Peyer's patch (tissue), 4 donors: ENCODE measurements at regions not wholly inside any gene's neighbourhood (a gene's known extent, or its start where the extent isn't known, plus 50 kb on each side); places are given as distances from the start of the nearest gene placed in this dataset.

Experiments used
- DNase-seq, 3 donors: peaks; one replicate each; pipeline ENCODE4 v3.0.0-alpha.2; 2017 to 2019
- H3K27ac ChIP-seq, 4 donors: fragments of 200-600 bp; sonication (generic); one replicate each; pipeline ENCODE4 v1.5.1; 2016 to 2019
- H3K27me3 ChIP-seq, 2 donors: fragments of 200-600 bp; sonication (generic); one replicate each; pipeline ENCODE4 v1.5.1; 2019
- H3K36me3 ChIP-seq, 3 donors: fragments of 200-600 bp; sonication (generic); one replicate each; pipeline ENCODE4 v1.5.1; 2016 to 2019
- H3K4me1 ChIP-seq, 4 donors: fragments of 200-600 bp; sonication (generic); one replicate each; pipeline ENCODE4 v1.5.1; 2016 to 2019
- H3K4me3 ChIP-seq, 4 donors: fragments of 200-600 bp; sonication (generic); 1 replicate in 3 of 4; 2 replicates in 1 of 4; pipeline ENCODE4 v1.5.1; 2016 to 2019; ENCODE audit warnings: mild to moderate bottlenecking in 1 of 4
- H3K9me3 ChIP-seq, 4 donors: fragments of 200-600 bp; sonication (generic); one replicate each; pipeline ENCODE4 v1.5.1; 2016 to 2019; ENCODE audit warnings: mild to moderate bottlenecking in 1 of 4
- POLR2A ChIP-seq, 2 donors: fragments of 450-650 bp; IDR thresholded peaks; one replicate each; pipeline ENCODE4 v1.5.1; 2017; ENCODE audit warnings: antibody characterized with exemption in 2 of 2, mild to moderate bottlenecking in 2 of 2, moderate library complexity in 2 of 2
- TF ChIP-seq, protein P1 (sequence below), 6 experiments: fragments of 450-650 bp in 4 of 6; fragments of 200-600 bp in 2 of 6; sonication (generic) in 1 of 6; IDR thresholded peaks; one replicate each; pipeline ENCODE4 v1.5.1; 2017 to 2019; ENCODE audit warnings: antibody characterized with exemption in 6 of 6, mild to moderate bottlenecking in 3 of 6, moderate library complexity in 1 of 6

- no peak for TF ChIP-seq POLR2A (IDR thresholded peaks at IDR 0.05)
- TF ChIP-seq, protein P1, sequence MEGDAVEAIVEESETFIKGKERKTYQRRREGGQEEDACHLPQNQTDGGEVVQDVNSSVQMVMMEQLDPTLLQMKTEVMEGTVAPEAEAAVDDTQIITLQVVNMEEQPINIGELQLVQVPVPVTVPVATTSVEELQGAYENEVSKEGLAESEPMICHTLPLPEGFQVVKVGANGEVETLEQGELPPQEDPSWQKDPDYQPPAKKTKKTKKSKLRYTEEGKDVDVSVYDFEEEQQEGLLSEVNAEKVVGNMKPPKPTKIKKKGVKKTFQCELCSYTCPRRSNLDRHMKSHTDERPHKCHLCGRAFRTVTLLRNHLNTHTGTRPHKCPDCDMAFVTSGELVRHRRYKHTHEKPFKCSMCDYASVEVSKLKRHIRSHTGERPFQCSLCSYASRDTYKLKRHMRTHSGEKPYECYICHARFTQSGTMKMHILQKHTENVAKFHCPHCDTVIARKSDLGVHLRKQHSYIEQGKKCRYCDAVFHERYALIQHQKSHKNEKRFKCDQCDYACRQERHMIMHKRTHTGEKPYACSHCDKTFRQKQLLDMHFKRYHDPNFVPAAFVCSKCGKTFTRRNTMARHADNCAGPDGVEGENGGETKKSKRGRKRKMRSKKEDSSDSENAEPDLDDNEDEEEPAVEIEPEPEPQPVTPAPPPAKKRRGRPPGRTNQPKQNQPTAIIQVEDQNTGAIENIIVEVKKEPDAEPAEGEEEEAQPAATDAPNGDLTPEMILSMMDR (IDR thresholded peaks at IDR 0.05) = no peak
- H3K36me3 ChIP-seq = no peaks in the 10 kb centered on the region
- H3K9me3 ChIP-seq = no peaks in the 10 kb centered on the region
- no peak overlapping the region for H3K4me3 ChIP-seq
- no peak overlapping the region for H3K27ac ChIP-seq
- no peak for DNase-seq
- no peaks in the 10 kb centered on the region for H3K4me1 ChIP-seq
- no peaks in the 10 kb centered on the region for H3K27me3 ChIP-seq
Observed at GRCh38 chr13:83937579-83937978, 55.3 kb upstream of the SLITRK1 start.

GRCh38 chr13:83935566-83935965 lies 53.3 kb upstream of the SLITRK1 start:
- no peaks in the 10 kb centered on the region for H3K9me3 ChIP-seq
- H3K27me3 ChIP-seq = no peaks in the 10 kb centered on the region
- DNase-seq = no peak
- H3K4me3 ChIP-seq = no peak overlapping the region
- H3K4me1 ChIP-seq = no peaks in the 10 kb centered on the region
- no peak for TF ChIP-seq POLR2A (IDR thresholded peaks at IDR 0.05)
- TF ChIP-seq, protein P1 (IDR thresholded peaks at IDR 0.05) = no peak
- no peak overlapping the region for H3K27ac ChIP-seq
- H3K36me3 ChIP-seq = no peaks in the 10 kb centered on the region
